Hepatocyte (in vitro differentiated cells): ENCODE measurements at regions not wholly inside any gene's neighbourhood (a gene's known extent, or its start where the extent isn't known, plus 50 kb on each side); places are given as distances from the start of the nearest gene placed in this dataset. TPM values are rescaled to one million over a fixed set of nuclear protein-coding genes. Genes with fewer than 3 reads are reported as not detected.

Experiments
- DNase-seq: peaks from one replicate; pipeline ENCODE4 v3.0.0-alpha.2; 2016; ENCODE audit warnings: low spot score
- H2AFZ ChIP-seq: fragments of 200-600 bp; sonication (generic); 2 replicates; pipeline ENCODE4 v1.6.0; 2016; ENCODE audit warnings: antibody characterized with exemption, mild to moderate bottlenecking
- H3K27ac ChIP-seq: fragments of 200-600 bp; sonication (generic); 2 replicates; pipeline ENCODE4 v1.5.1; 2016; ENCODE audit warnings: mild to moderate bottlenecking
- H3K27me3 ChIP-seq: fragments of 200-600 bp; sonication (generic); 2 replicates; pipeline ENCODE4 v1.6.1; 2016
- H3K36me3 ChIP-seq: fragments of 200-600 bp; sonication (generic); replicated peaks from 2 replicates; pipeline ENCODE4 v1.5.1; 2016; ENCODE audit warnings: low read depth; ENCODE audit not compliant: insufficient read depth
- H3K4me1 ChIP-seq: fragments of 200-600 bp; sonication (generic); 2 replicates; pipeline ENCODE4 v1.5.1; 2016; ENCODE audit warnings: mild to moderate bottlenecking, moderate library complexity; ENCODE audit not compliant: insufficient read depth
- H3K4me2 ChIP-seq: fragments of 200-600 bp; sonication (generic); 2 replicates; pipeline ENCODE4 v1.6.0; 2016
- H3K4me3 ChIP-seq: fragments of 200-600 bp; sonication (generic); 2 replicates; pipeline ENCODE4 v1.5.1; 2016; ENCODE audit warnings: mild to moderate bottlenecking
- H3K79me2 ChIP-seq: fragments of 200-600 bp; sonication (generic); 2 replicates; pipeline ENCODE4 v1.6.0; 2017; ENCODE audit warnings: mild to moderate bottlenecking
- H3K9me2 ChIP-seq: fragments of 200-600 bp; sonication (generic); replicated peaks from 2 replicates; pipeline ENCODE4 v1.6.0; 2017; ENCODE audit warnings: mild to moderate bottlenecking; ENCODE audit not compliant: insufficient read depth
- H3K9me3 ChIP-seq: fragments of 200-600 bp; sonication (generic); 2 replicates; pipeline ENCODE4 v1.5.1; 2016; ENCODE audit warnings: low read depth, mild to moderate bottlenecking
- H4K20me1 ChIP-seq: fragments of 200-600 bp; sonication (generic); 2 replicates; pipeline ENCODE4 v1.6.0; 2016; ENCODE audit warnings: mild to moderate bottlenecking; ENCODE audit not compliant: insufficient read depth, poor library complexity, severe bottlenecking
- EZH2 ChIP-seq: fragments of 200-600 bp; sonication (generic); IDR thresholded peaks from 2 replicates; pipeline ENCODE4 v1.6.1; 2016; ENCODE audit warnings: antibody characterized with exemption, mild to moderate bottlenecking, borderline replicate concordance
- EZH2phosphoT487 ChIP-seq: fragments of 200-600 bp; sonication (generic); IDR thresholded peaks from one replicate; pipeline ENCODE4 v1.6.1; 2018; ENCODE audit warnings: antibody characterized with exemption, mild to moderate bottlenecking, low read depth, moderate library complexity; ENCODE audit not compliant: unreplicated experiment, severe bottlenecking
- WGBS: methylation state at CpG from one replicate; pipeline ENCODE4 v1.1.6; 2016; ENCODE audit warnings: low lambda C conversion rate; ENCODE audit errors: missing lambda C conversion rate; 5-methylcytosine and 5-hydroxymethylcytosine counted together
- small RNA-seq: library from RNA; depleted of rRNA; stranded (forward); fragments of <200 nt; gene quantifications from one replicate; pipeline ENCODE3, GENCODE V24; 2014
- TF ChIP-seq, protein P1 (sequence below): fragments of 200-600 bp; sonication (generic); IDR thresholded peaks from 2 replicates; pipeline ENCODE4 v1.5.1; 2016; ENCODE audit warnings: antibody characterized with exemption, mild to moderate bottlenecking; ENCODE audit not compliant: poor library complexity

DNA sequence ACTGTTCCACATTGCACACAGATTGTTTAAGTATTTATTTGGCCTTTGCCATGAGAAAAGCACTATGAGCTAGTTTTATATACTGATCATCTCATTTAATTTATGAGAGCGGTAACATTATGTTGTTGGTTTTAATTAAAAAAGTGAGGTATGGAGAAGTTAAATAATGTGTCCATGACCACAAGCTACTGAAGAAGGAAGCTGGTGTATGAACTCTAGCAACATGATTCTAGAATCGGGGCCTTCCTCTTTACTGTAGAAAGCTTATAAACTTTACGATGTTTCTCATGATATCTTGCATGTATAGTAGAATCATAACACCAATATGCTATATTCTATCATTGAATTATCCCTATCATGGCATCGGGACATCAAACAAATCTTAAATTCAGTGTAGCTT lies 52.9 kb upstream of the CDH18 start:
- no peak for DNase-seq
- Histone ChIP-seq H3K27me3 (no peaks in the 10 kb centered on the region), H3K27ac (no peak overlapping the region), H3K9me3 (no peaks in the 10 kb centered on the region), H3K36me3 (no peaks in the 10 kb centered on the region), H3K4me1 (no peaks in the 10 kb centered on the region), H3K79me2 (no peaks in the 10 kb centered on the region), H2AFZ (no peak overlapping the region), H4K20me1 (no peaks in the 10 kb centered on the region), H3K4me2 (no peak overlapping the region), H3K4me3 (no peak overlapping the region), H3K9me2 (no peaks in the 10 kb centered on the region)
- TF ChIP-seq, protein P1, sequence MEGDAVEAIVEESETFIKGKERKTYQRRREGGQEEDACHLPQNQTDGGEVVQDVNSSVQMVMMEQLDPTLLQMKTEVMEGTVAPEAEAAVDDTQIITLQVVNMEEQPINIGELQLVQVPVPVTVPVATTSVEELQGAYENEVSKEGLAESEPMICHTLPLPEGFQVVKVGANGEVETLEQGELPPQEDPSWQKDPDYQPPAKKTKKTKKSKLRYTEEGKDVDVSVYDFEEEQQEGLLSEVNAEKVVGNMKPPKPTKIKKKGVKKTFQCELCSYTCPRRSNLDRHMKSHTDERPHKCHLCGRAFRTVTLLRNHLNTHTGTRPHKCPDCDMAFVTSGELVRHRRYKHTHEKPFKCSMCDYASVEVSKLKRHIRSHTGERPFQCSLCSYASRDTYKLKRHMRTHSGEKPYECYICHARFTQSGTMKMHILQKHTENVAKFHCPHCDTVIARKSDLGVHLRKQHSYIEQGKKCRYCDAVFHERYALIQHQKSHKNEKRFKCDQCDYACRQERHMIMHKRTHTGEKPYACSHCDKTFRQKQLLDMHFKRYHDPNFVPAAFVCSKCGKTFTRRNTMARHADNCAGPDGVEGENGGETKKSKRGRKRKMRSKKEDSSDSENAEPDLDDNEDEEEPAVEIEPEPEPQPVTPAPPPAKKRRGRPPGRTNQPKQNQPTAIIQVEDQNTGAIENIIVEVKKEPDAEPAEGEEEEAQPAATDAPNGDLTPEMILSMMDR, result no peak
- TF ChIP-seq EZH2phosphoT487 (no peak), EZH2 (no peak)
- 88% methylated on average over 4 of the region's 4 CpGs for WGBS

Small RNAs in the stretch of these regions (small RNA-seq; reads per million reads assigned to genes)
- gene AC093303.1, result not detected
